ENCODE measurements at regions not wholly inside any gene's neighbourhood (a gene's known extent, or its start where the extent isn't known, plus 50 kb on each side); places are given as distances from the start of the nearest gene placed in this dataset.

- TF ChIP-seq POLR2AphosphoS5 (IDR thresholded peaks at IDR 0.05; ENCODE audit: low read depth, low read length) (no peak), POLR2A (IDR thresholded peaks at IDR 0.05; ENCODE audit: low read depth, low read length) (no peak), TAF1 (IDR thresholded peaks at IDR 0.05; ENCODE audit: low read depth, low read length) (no peak), POU2F2 (IDR thresholded peaks at IDR 0.05; ENCODE audit: low read depth, low read length) (no peak), SPI1 (IDR thresholded peaks at IDR 0.05; ENCODE audit: low read depth, low read length) (no peak), PAX5 (IDR thresholded peaks at IDR 0.05; ENCODE audit: insufficient read depth, low read length, severe bottlenecking) (no peak)
Observed at GRCh38 chr10:109418795-109419194, 504.5 kb downstream of the XPNPEP1 start.
